A549 (cell line): ENCODE measurements at regions not wholly inside any gene's neighbourhood (a gene's known extent, or its start where the extent isn't known, plus 50 kb on each side); places are given as distances from the start of the nearest gene placed in this dataset.

ENCODE experiments used
- BHLHE40 ChIP-seq: IDR thresholded peaks from 2 replicates; pipeline ENCODE4 v1.6.1; 2012; ENCODE audit warnings: low read depth, low read length, inconsistent platforms
- CEBPB ChIP-seq, 2 experiments: fragments of >200 bp in 1 of 2; sonication (Bioruptor Twin) in 1 of 2; formaldehyde crosslinking in 1 of 2; IDR thresholded peaks; 2 replicates each; pipeline ENCODE4 v1.6.1; 2012 to 2016
- CHD2 ChIP-seq: fragments of 150-350 bp; IDR thresholded peaks from 2 replicates; pipeline ENCODE4 v1.6.1; 2014; ENCODE audit warnings: low read length; ENCODE audit not compliant: partially characterized antibody
- CTCF ChIP-seq: fragments of >200 bp; sonication (Bioruptor Twin); formaldehyde crosslinking; IDR thresholded peaks from 3 replicates; pipeline ENCODE4 v1.5.1; 2016
- HDAC2 ChIP-seq: fragments of 200-600 bp; sonication (generic); IDR thresholded peaks from 2 replicates; pipeline ENCODE4 v1.6.1; 2016
- JUN ChIP-seq, 2 experiments: fragments of >200 bp; sonication (Bioruptor Twin); formaldehyde crosslinking; IDR thresholded peaks; 2 replicates in 1 of 2; 3 replicates in 1 of 2; pipeline ENCODE4 v1.6.1; 2016 to 2017
- MAFK ChIP-seq: fragments of 450-650 bp; IDR thresholded peaks from 2 replicates; pipeline ENCODE4 v1.6.1; 2014; ENCODE audit not compliant: partially characterized antibody
- MAX ChIP-seq: IDR thresholded peaks from 2 replicates; pipeline ENCODE4 v1.6.1; 2012
- MAZ ChIP-seq: fragments of 150-350 bp; IDR thresholded peaks from 2 replicates; pipeline ENCODE4 v1.6.1; 2014; ENCODE audit warnings: antibody characterized with exemption, low read depth, low read length, borderline replicate concordance
- POLR2AphosphoS2 ChIP-seq: conservative IDR thresholded peaks from 2 replicates; pipeline ENCODE4 v1.6.1; 2012; ENCODE audit warnings: low read length, improper control_type of control experiment, inconsistent platforms
- RAD21 ChIP-seq, 2 experiments: fragments of >200 bp in 1 of 2; sonication (Bioruptor Twin) in 1 of 2; formaldehyde crosslinking in 1 of 2; IDR thresholded peaks in 1 of 2; conservative IDR thresholded peaks in 1 of 2; 2 replicates in 1 of 2; 3 replicates in 1 of 2; pipeline ENCODE4 v1.6.1; 2012 to 2018; ENCODE audit warnings: inconsistent platforms in 1 of 2
- RCOR1 ChIP-seq: fragments of 150-350 bp; IDR thresholded peaks from 2 replicates; pipeline ENCODE4 v1.6.1; 2014; ENCODE audit warnings: antibody characterized with exemption, low read length, low read depth
- RNF2 ChIP-seq: fragments of 200-600 bp; sonication (generic); IDR thresholded peaks from 2 replicates; pipeline ENCODE4 v1.6.1; 2016; ENCODE audit warnings: low read depth, mild to moderate bottlenecking, antibody characterized with exemption, moderate library complexity, borderline replicate concordance
- TF ChIP-seq, protein P1 (sequence below): fragments of 250-450 bp; sonication (Bioruptor Pico); IDR thresholded peaks from 2 replicates; pipeline ENCODE4 v1.5.0; 2020; ENCODE audit warnings: low read depth, mild to moderate bottlenecking, moderate library complexity

DNA sequence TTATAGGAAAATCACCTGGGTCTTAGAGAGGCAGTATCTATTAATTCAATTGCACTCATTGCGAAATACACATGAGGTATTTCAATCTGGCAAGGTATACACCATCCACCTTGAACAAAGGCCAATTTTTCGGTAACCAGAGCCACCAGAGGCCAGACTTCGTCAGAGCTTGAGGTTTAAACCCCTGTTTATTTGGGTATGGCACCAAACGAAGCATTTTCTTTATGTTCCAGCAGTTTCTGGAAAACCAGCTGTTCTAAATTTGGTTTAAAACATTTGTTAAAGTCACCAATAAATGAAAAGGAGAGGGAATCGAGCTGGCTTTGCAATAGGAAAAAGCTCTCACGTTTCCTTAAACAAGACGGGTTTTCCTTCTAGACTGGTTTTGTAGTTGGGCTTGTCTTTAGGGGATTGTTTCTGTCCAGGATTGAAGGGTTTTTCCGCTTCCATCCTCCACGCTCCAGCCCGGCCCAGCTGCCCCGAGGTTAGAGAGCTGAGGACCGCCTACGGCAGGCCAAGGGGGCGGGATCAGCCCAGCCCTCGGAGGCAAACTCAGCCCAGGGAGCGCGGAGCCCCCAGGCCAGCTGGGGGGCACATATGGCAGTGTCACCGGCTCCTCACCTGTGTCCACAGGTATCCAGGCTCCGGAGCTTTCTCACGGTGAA, 539.4 kb upstream of the MGMT start:
- TF ChIP-seq CTCF, result no peak
- no peak for TF ChIP-seq MAZ
- no peak for TF ChIP-seq CEBPB (IDR thresholded peaks at IDR 0.05)
- TF ChIP-seq HDAC2, result no peak
- TF ChIP-seq MAFK, result no peak
- TF ChIP-seq, protein P1, sequence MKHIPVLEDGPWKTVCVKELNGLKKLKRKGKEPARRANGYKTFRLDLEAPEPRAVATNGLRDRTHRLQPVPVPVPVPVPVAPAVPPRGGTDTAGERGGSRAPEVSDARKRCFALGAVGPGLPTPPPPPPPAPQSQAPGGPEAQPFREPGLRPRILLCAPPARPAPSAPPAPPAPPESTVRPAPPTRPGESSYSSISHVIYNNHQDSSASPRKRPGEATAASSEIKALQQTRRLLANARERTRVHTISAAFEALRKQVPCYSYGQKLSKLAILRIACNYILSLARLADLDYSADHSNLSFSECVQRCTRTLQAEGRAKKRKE (CRISPR knock-in tag), result no peak
- TF ChIP-seq RNF2, result no peak
- no peak for TF ChIP-seq CHD2
- no peak for TF ChIP-seq POLR2AphosphoS2
- TF ChIP-seq RAD21 (conservative IDR thresholded peaks at IDR 0.05 in 1 of 2, IDR thresholded peaks at IDR 0.05 in 1 of 2), result no peak
- no peak for TF ChIP-seq JUN (IDR thresholded peaks at IDR 0.05)
- no peak for TF ChIP-seq MAX
- no peak for TF ChIP-seq RCOR1
- no peak for TF ChIP-seq BHLHE40
